MM.1S (cell line): ENCODE measurements at regions not wholly inside any gene's neighbourhood (a gene's known extent, or its start where the extent isn't known, plus 50 kb on each side); places are given as distances from the start of the nearest gene placed in this dataset.

Experiments used
- DNase-seq: peaks from one replicate; pipeline ENCODE4 v3.0.0-alpha.2; 2015
- H2AFZ ChIP-seq: fragments of 300-600 bp; sonication (generic); 2 replicates; pipeline ENCODE4 v1.6.0; 2016; ENCODE audit warnings: antibody characterized with exemption, low read length
- H3F3A ChIP-seq: fragments of 300-600 bp; sonication (generic); 2 replicates; pipeline ENCODE4 v1.6.1; 2016; ENCODE audit warnings: mild to moderate bottlenecking, antibody characterized with exemption, low read length, moderate library complexity, mixed read lengths; ENCODE audit not compliant: insufficient read depth
- H3K27ac ChIP-seq: fragments of 300-600 bp; sonication (generic); 2 replicates; pipeline ENCODE4 v1.5.1; 2016; ENCODE audit warnings: mild to moderate bottlenecking, low read length
- H3K27me3 ChIP-seq: fragments of 300-600 bp; sonication (generic); replicated peaks from 2 replicates; pipeline ENCODE4 v1.6.0; 2016; ENCODE audit warnings: low read length; ENCODE audit not compliant: insufficient read depth
- H3K36me3 ChIP-seq: fragments of 300-600 bp; sonication (generic); replicated peaks from 2 replicates; pipeline ENCODE4 v1.6.1; 2016; ENCODE audit warnings: mild to moderate bottlenecking, low read length, mixed read lengths; ENCODE audit not compliant: insufficient read depth
- H3K4me1 ChIP-seq: fragments of 300-600 bp; sonication (generic); 2 replicates; pipeline ENCODE4 v1.6.1; 2016; ENCODE audit warnings: low read length, mixed read lengths
- H3K4me2 ChIP-seq: fragments of 300-600 bp; sonication (generic); 2 replicates; pipeline ENCODE4 v1.6.0; 2016; ENCODE audit warnings: low read depth, low read length
- H3K4me3 ChIP-seq: fragments of 300-600 bp; sonication (generic); 2 replicates; pipeline ENCODE4 v1.5.1; 2016; ENCODE audit warnings: low read length, mixed read lengths
- H3K79me2 ChIP-seq: fragments of 300-600 bp; sonication (generic); 2 replicates; pipeline ENCODE4 v1.6.1; 2016; ENCODE audit warnings: mixed run types, low read length, mixed read lengths
- H3K9ac ChIP-seq: fragments of 300-600 bp; sonication (generic); 2 replicates; pipeline ENCODE4 v1.6.1; 2016; ENCODE audit warnings: low read length, mixed read lengths
- H3K9me2 ChIP-seq: fragments of 300-600 bp; sonication (generic); replicated peaks from 2 replicates; pipeline ENCODE4 v1.6.1; 2016; ENCODE audit warnings: mild to moderate bottlenecking, low read length, mixed read lengths; ENCODE audit not compliant: insufficient read depth
- H3K9me3 ChIP-seq: fragments of 300-600 bp; sonication (generic); replicated peaks from 2 replicates; pipeline ENCODE4 v1.6.1; 2016; ENCODE audit warnings: mild to moderate bottlenecking, low read length, mixed read lengths; ENCODE audit not compliant: insufficient read depth
- H4K20me1 ChIP-seq: fragments of 300-600 bp; sonication (generic); 2 replicates; pipeline ENCODE4 v1.6.1; 2016; ENCODE audit warnings: mild to moderate bottlenecking, low read length, moderate library complexity, mixed read lengths; ENCODE audit not compliant: insufficient read depth
- CTCF ChIP-seq: fragments of 300-600 bp; sonication (generic); IDR thresholded peaks from 2 replicates; pipeline ENCODE4 v1.5.1; 2016; ENCODE audit warnings: antibody characterized with exemption, low read length, mixed read lengths
- EZH2 ChIP-seq: fragments of 300-600 bp; sonication (generic); optimal IDR thresholded peaks from 2 replicates; pipeline ENCODE3; 2017; ENCODE audit warnings: low read depth, mild to moderate bottlenecking, antibody characterized with exemption, low read length, mixed read lengths
- EZH2phosphoT487 ChIP-seq: fragments of 300-600 bp; sonication (generic); IDR thresholded peaks from 2 replicates; pipeline ENCODE4 v1.6.1; 2018; ENCODE audit warnings: antibody characterized with exemption, low read length

DNA sequence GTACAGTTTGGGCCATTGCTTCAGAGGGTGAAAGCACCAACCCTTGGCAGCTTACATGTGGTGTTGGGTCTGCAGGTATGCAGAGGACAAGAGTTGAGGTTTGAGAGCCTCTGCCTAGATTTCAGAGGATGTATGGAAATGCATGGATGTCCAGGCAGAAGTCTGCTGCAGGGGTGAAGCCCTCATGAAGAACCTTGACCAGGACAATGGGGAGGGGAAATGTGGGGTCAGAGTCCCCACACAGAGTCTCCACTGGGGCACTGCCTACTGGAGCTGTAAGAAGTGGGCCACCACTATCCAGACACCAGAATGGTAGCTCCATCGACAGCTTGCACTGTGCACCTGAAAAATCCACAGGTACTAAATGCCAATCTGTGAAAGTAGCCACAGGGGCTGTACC, 113.6 kb upstream of the SPATA31C2 start:
- H3K36me3 ChIP-seq, result no peaks in the 10 kb centered on the region
- H3K9ac ChIP-seq, result no peak overlapping the region
- H3K4me2 ChIP-seq, result no peak overlapping the region
- no peaks in the 10 kb centered on the region for H3K27me3 ChIP-seq
- no peaks in the 10 kb centered on the region for H3K9me2 ChIP-seq
- no peak for TF ChIP-seq EZH2phosphoT487
- no peak for TF ChIP-seq CTCF
- no peak for TF ChIP-seq EZH2
- H4K20me1 ChIP-seq, result no peaks in the 10 kb centered on the region
- H3K79me2 ChIP-seq, result no peaks in the 10 kb centered on the region
- H2AFZ ChIP-seq, result no peak overlapping the region
- DNase-seq, result no peak
- H3K4me3 ChIP-seq, result no peak overlapping the region
- H3K4me1 ChIP-seq, result no peaks in the 10 kb centered on the region
- H3K9me3 ChIP-seq, result no peaks in the 10 kb centered on the region
- no peak overlapping the region for H3K27ac ChIP-seq
- H3F3A ChIP-seq, result no peaks in the 10 kb centered on the region

- Histone ChIP-seq H2AFZ (no peak overlapping the region), H3K36me3 (no peaks in the 10 kb centered on the region), H3F3A (no peaks in the 10 kb centered on the region), H3K9ac (no peak overlapping the region), H3K4me2 (no peak overlapping the region), H3K4me1 (no peaks in the 10 kb centered on the region), H3K9me2 (no peaks in the 10 kb centered on the region), H3K27ac (no peak overlapping the region), H3K4me3 (no peak overlapping the region), H3K9me3 (no peaks in the 10 kb centered on the region), H3K27me3 (no peaks in the 10 kb centered on the region), H4K20me1 (no peaks in the 10 kb centered on the region), H3K79me2 (no peaks in the 10 kb centered on the region)
- no peak for DNase-seq
- TF ChIP-seq EZH2 (no peak), CTCF (no peak), EZH2phosphoT487 (no peak)
Measured at GRCh38 chr9:88243736-88244135, 105.5 kb upstream of the SPATA31C2 start.

- Histone ChIP-seq H2AFZ (no peak overlapping the region), H3K27ac (no peak overlapping the region), H3K4me1 (no peaks in the 10 kb centered on the region), H3K9me3 (no peaks in the 10 kb centered on the region), H3K9me2 (no peaks in the 10 kb centered on the region), H3K79me2 (no peaks in the 10 kb centered on the region), H3K4me3 (no peak overlapping the region), H3K9ac (no peak overlapping the region), H3K36me3 (no peaks in the 10 kb centered on the region), H3K27me3 (no peaks in the 10 kb centered on the region), H3K4me2 (no peak overlapping the region), H3F3A (no peaks in the 10 kb centered on the region), H4K20me1 (no peaks in the 10 kb centered on the region)
- TF ChIP-seq CTCF, result no peak
- no peak for TF ChIP-seq EZH2phosphoT487
- no peak for TF ChIP-seq EZH2
- DNase-seq, result no peak
Measured at GRCh38 chr9:88242879-88243278, 104.6 kb upstream of the SPATA31C2 start.
